Activated CD8-positive, alpha-beta T cell treated with anti-CD3 and anti-CD28 coated beads, Interleukin-2, amount 10 ng/mL, durations not matched to agents 7 days and 5 days (primary cell): ENCODE measurements at regions not wholly inside any gene's neighbourhood (a gene's known extent, or its start where the extent isn't known, plus 50 kb on each side); places are given as distances from the start of the nearest gene placed in this dataset.
A peak's percentile ranks its signal among the peaks of the same experiment; 100 is the strongest.
"Not testable (repeated sequence)": the region's sequence is repeated elsewhere in the genome, so short reads cannot be mapped to it uniquely, and the experiment has no call there.

Experiments used
- ATAC-seq: fragments of 150-1000 bp; cut with Tn5 transposase; one replicate; pipeline ENCODE4 v1.10.0; 2021; ENCODE audit warnings: moderate library complexity
- CTCF ChIA-PET: fragments of 350-600 bp; sonication (Branson Sonifier 250); formaldehyde crosslinking; loops from one replicate; lab custom pipeline; 2021; ENCODE audit warnings: antibody characterized with exemption; lab: Charles Lee
- POLR2A ChIA-PET: fragments of 350-600 bp; sonication (Branson Sonifier 250); formaldehyde crosslinking; loops from one replicate; lab custom pipeline; 2021; ENCODE audit warnings: antibody characterized with exemption; lab: Charles Lee
- DNase-seq: peaks from one replicate; pipeline ENCODE4 v3.0.0-alpha.2; 2020
- H3K27ac Mint-ChIP-seq: one replicate; pipeline ENCODE4 v1.8.0; 2021; ENCODE audit warnings: mild to moderate bottlenecking, mixed read lengths
- H3K27me3 Mint-ChIP-seq: one replicate; pipeline ENCODE4 v1.8.0; 2021; ENCODE audit warnings: low read depth, mixed read lengths
- H3K36me3 Mint-ChIP-seq: one replicate; pipeline ENCODE4 v1.8.0; 2021; ENCODE audit warnings: low read depth, mixed read lengths
- H3K4me1 Mint-ChIP-seq: one replicate; pipeline ENCODE4 v1.8.0; 2021; ENCODE audit warnings: low read depth, mixed read lengths
- H3K4me3 Mint-ChIP-seq: one replicate; pipeline ENCODE4 v1.8.0; 2021; ENCODE audit warnings: mild to moderate bottlenecking, mixed read lengths
- H3K9me3 Mint-ChIP-seq: one replicate; pipeline ENCODE4 v1.8.0; 2022; ENCODE audit warnings: mixed read lengths; ENCODE audit not compliant: insufficient read depth

- Mint-ChIP-seq H3K4me1 (peaks cover 16% of the 10 kb centered on the region), H3K27ac (no peak overlapping the region), H3K4me3 (no peak overlapping the region), H3K36me3 (no peaks in the 10 kb centered on the region), H3K27me3 (no peaks in the 10 kb centered on the region), H3K9me3 (no peaks in the 10 kb centered on the region)
- ChIA-PET CTCF (no interaction called here), POLR2A (no interaction called here)
- DNase-seq = peak; percentile 81
- peak; percentile 91 for ATAC-seq
Measured at GRCh38 chr1:4172644-4173599, 272.9 kb upstream of the C1orf174 start.

- no peak for ATAC-seq
- DNase-seq = no peak
- H3K27me3 Mint-ChIP-seq = no peaks in the 10 kb centered on the region
- no peak overlapping the region for H3K27ac Mint-ChIP-seq
- ChIA-PET CTCF (no interaction called here), POLR2A (no interaction called here)
- no peaks in the 10 kb centered on the region for H3K9me3 Mint-ChIP-seq
- H3K4me3 Mint-ChIP-seq = no peak overlapping the region
- no peaks in the 10 kb centered on the region for H3K36me3 Mint-ChIP-seq
- peaks cover 18% of the 10 kb centered on the region for H3K4me1 Mint-ChIP-seq
Measured at GRCh38 chr1:4173731-4174130, 273.7 kb upstream of the C1orf174 start.

- H3K9me3 Mint-ChIP-seq = no peaks in the 10 kb centered on the region
- ATAC-seq = no peak
- no peak overlapping the region for H3K4me3 Mint-ChIP-seq
- no peaks in the 10 kb centered on the region for H3K27me3 Mint-ChIP-seq
- ChIA-PET CTCF (no interaction called here), POLR2A (no interaction called here)
- H3K27ac Mint-ChIP-seq = no peak overlapping the region
- H3K36me3 Mint-ChIP-seq = no peaks in the 10 kb centered on the region
- peaks cover 18% of the 10 kb centered on the region for H3K4me1 Mint-ChIP-seq
- DNase-seq = no peak
Measured at GRCh38 chr1:4174291-4175200, 274.5 kb upstream of the C1orf174 start.

- no peaks in the 10 kb centered on the region for H3K9me3 Mint-ChIP-seq
- ATAC-seq (no peak), DNase-seq (no peak)
- H3K27ac Mint-ChIP-seq = no peak overlapping the region
- no peak overlapping the region for H3K4me3 Mint-ChIP-seq
- POLR2A ChIA-PET = no interaction called here
- H3K36me3 Mint-ChIP-seq = no peaks in the 10 kb centered on the region
- H3K27me3 Mint-ChIP-seq = no peaks in the 10 kb centered on the region
- CTCF ChIA-PET = no interaction called here
- peaks cover 18% of the 10 kb centered on the region for H3K4me1 Mint-ChIP-seq
Measured at GRCh38 chr1:4175566-4176405, 275.7 kb upstream of the C1orf174 start.

GRCh38 chr1:4176841-4177240 is 276.8 kb upstream of the C1orf174 start:
- Mint-ChIP-seq H3K27ac (peak overlapping the region; percentile 80), H3K36me3 (no peaks in the 10 kb centered on the region), H3K4me3 (no peak overlapping the region), H3K4me1 (peaks cover 18% of the 10 kb centered on the region), H3K9me3 (no peaks in the 10 kb centered on the region), H3K27me3 (no peaks in the 10 kb centered on the region)
- ATAC-seq (no peak), DNase-seq (peak; percentile 36)
- POLR2A ChIA-PET = no interaction called here
- CTCF ChIA-PET = no interaction called here

GRCh38 chr1:4177425-4178150 is 277.5 kb upstream of the C1orf174 start:
- Mint-ChIP-seq H3K4me3 (no peak overlapping the region), H3K27me3 (no peaks in the 10 kb centered on the region), H3K4me1 (peaks cover 18% of the 10 kb centered on the region), H3K36me3 (no peaks in the 10 kb centered on the region), H3K9me3 (no peaks in the 10 kb centered on the region), H3K27ac (peak overlapping the region; percentile 80)
- CTCF ChIA-PET = no interaction called here
- DNase-seq = peak; percentile 45
- ATAC-seq = no peak
- POLR2A ChIA-PET = interaction anchor here (0.6 kb wide), 1 partner anchor 1311 kb away, joined by 3 read pairs; no protein-coding TSS in a partner anchor

GRCh38 chr1:4178501-4179113 is 278.5 kb upstream of the C1orf174 start:
- CTCF ChIA-PET = no interaction called here
- H3K4me1 Mint-ChIP-seq = peaks cover 14% of the 10 kb centered on the region

GRCh38 chr1:4179914-4180735 is 280.1 kb upstream of the C1orf174 start:
- ChIA-PET CTCF (no interaction called here), POLR2A (no interaction called here)
- Mint-ChIP-seq H3K9me3 (no peaks in the 10 kb centered on the region), H3K4me3 (no peak overlapping the region), H3K27ac (no peak overlapping the region), H3K27me3 (no peaks in the 10 kb centered on the region), H3K36me3 (no peaks in the 10 kb centered on the region), H3K4me1 (peaks cover 11% of the 10 kb centered on the region)
- ATAC-seq (no peak), DNase-seq (no peak)

More at GRCh38 chr1:4178501-4179113, 278.5 kb upstream of the C1orf174 start:
- ATAC-seq (no peak), DNase-seq (no peak)
- POLR2A ChIA-PET = no interaction called here
- Mint-ChIP-seq H3K27ac (peak overlapping the region; percentile 18), H3K36me3 (no peaks in the 10 kb centered on the region), H3K4me3 (no peak overlapping the region), H3K27me3 (no peaks in the 10 kb centered on the region), H3K9me3 (no peaks in the 10 kb centered on the region)

GRCh38 chr1:4186486-4186885 is 286.4 kb upstream of the C1orf174 start:
- H3K4me1 Mint-ChIP-seq, CTCF ChIA-PET, ATAC-seq, DNase-seq, H3K9me3 Mint-ChIP-seq, H3K4me3 Mint-ChIP-seq, H3K36me3 Mint-ChIP-seq, POLR2A ChIA-PET, H3K27ac Mint-ChIP-seq, H3K27me3 Mint-ChIP-seq: not testable (repeated sequence)

GRCh38 chr1:4203501-4203900 is 303.4 kb upstream of the C1orf174 start:
- H3K4me3 Mint-ChIP-seq = no peak overlapping the region
- H3K27me3 Mint-ChIP-seq = peaks cover 13% of the 10 kb centered on the region
- ATAC-seq (no peak), DNase-seq (no peak)
- no peak overlapping the region for H3K27ac Mint-ChIP-seq
- no peaks in the 10 kb centered on the region for H3K4me1 Mint-ChIP-seq
- CTCF ChIA-PET = no interaction called here
- H3K9me3 Mint-ChIP-seq = peaks cover 7% of the 10 kb centered on the region
- POLR2A ChIA-PET = no interaction called here
- no peaks in the 10 kb centered on the region for H3K36me3 Mint-ChIP-seq
